ENCODE measurements at regions not wholly inside any gene's neighbourhood (a gene's known extent, or its start where the extent isn't known, plus 50 kb on each side); places are given as distances from the start of the nearest gene placed in this dataset.

GRCh38 chrX:110561034-110561433, 202.4 kb downstream of the RTL9 start:
- 40 to 100% methylated on average over 1 of the region's 2 CpGs for WGBS, 2 donors

DNA sequence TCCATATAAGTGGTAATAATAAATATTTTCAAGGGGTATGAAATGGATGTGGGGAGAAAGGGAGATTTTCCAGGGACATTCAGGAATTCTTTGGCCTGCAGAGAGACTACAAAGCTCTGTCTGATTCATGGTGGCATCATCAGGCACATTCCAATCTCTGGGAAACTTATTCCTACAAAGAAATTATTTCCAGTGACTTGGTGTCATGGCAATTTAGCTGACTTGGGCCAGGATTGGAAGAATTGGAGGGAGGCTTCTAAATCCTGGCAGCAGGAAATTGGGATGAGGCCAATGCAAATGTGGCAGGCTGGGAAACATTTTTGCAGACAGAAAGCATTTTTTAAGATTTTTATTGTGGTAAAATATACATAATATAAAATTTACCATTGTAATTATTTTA, 204.6 kb downstream of the RTL9 start:
- Histone ChIP-seq H3K27me3 (no peaks in the 10 kb centered on the region), H3K4me1 (no peaks in the 10 kb centered on the region), H3K4me3 (no peak overlapping the region), H3K27ac (no peak overlapping the region), H3K36me3 (no peaks in the 10 kb centered on the region), H3K9me3 (peaks cover 0 to 3% (median 0%) of the 10 kb centered on the region in 4 donors)
- no peak for TF ChIP-seq CTCF (IDR thresholded peaks at IDR 0.05)
- no peak for TF ChIP-seq POLR2A (IDR thresholded peaks at IDR 0.05)
- no peak for TF ChIP-seq EP300 (IDR thresholded peaks at IDR 0.05)
- DNase-seq (ENCODE audit: low spot score in 2 of 2): no peak

More at GRCh38 chrX:110561034-110561433, 202.4 kb downstream of the RTL9 start:
- Histone ChIP-seq H3K36me3 (no peaks in the 10 kb centered on the region), H3K4me1 (no peaks in the 10 kb centered on the region), H3K9me3 (peaks cover 0 to 12% (median 0%) of the 10 kb centered on the region in 4 donors), H3K4me3 (no peak overlapping the region), H3K27me3 (no peaks in the 10 kb centered on the region), H3K27ac (no peak overlapping the region)
- no peak for DNase-seq (ENCODE audit: low spot score in 2 of 2)
- TF ChIP-seq EP300 (IDR thresholded peaks at IDR 0.05): no peak

DNA sequence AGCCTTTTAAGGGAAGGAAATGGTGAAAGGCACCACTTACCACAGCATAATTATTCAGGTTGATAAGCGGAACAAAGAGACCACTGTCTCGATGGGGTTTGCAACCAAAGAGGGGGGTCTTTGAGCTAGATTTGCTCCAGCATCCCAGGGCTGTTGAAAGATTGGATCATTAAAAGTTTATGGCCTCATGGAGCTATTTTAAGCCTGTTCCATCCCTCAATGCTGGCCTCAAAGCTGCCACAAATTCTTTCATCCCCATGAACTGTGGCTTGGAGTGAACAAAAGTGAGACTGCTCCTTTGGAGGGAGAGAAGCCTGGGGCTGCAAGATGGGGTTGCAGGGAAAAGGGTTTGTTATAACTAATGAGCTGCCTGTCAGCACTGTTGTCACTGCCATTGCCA, 209.8 kb downstream of the RTL9 start:
- WGBS, 2 donors: 0 to 47% methylated on average over 1 to 2 of the region's 2 CpGs

DNA sequence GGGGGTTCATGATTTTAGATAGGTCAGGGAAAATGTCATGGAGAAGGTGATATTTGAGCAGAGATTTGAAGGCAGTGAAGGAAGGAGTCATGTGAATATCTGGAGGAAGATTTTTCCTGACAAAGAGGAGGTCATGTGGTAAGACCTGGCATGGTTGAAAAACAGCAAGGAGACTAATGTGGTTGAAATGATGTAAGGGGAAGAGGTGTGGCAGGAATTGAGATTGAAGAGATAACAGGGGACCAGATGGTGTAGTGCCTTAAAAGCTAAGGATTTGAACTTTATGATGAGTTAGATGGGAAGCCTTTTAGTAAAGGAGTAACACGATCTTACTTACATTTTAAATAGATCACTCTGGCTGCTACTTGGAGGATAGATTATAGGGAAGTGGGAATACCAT, 210.9 kb downstream of the RTL9 start:
- Histone ChIP-seq H3K36me3 (no peaks in the 10 kb centered on the region), H3K27ac (no peak overlapping the region), H3K4me3 (no peak overlapping the region), H3K4me1 (no peaks in the 10 kb centered on the region), H3K27me3 (no peaks in the 10 kb centered on the region), H3K9me3 (peaks cover 0 to 3% (median 0%) of the 10 kb centered on the region in 4 donors)
- TF ChIP-seq EP300 (IDR thresholded peaks at IDR 0.05): no peak
- TF ChIP-seq CTCF (IDR thresholded peaks at IDR 0.05): no peak
- TF ChIP-seq POLR2A (IDR thresholded peaks at IDR 0.05): no peak
- 61 to 75% methylated on average over 1 of the region's 1 CpG for WGBS, 2 donors
- DNase-seq (ENCODE audit: low spot score in 2 of 2): no peak

More for the DNA sequence above, 209.8 kb downstream of the RTL9 start:
- Histone ChIP-seq H3K9me3 (peaks cover 0 to 3% (median 0%) of the 10 kb centered on the region in 4 donors), H3K27me3 (no peaks in the 10 kb centered on the region), H3K4me3 (no peak overlapping the region), H3K4me1 (no peaks in the 10 kb centered on the region), H3K27ac (no peak overlapping the region), H3K36me3 (no peaks in the 10 kb centered on the region)
- TF ChIP-seq POLR2A (IDR thresholded peaks at IDR 0.05) (no peak), EP300 (IDR thresholded peaks at IDR 0.05) (no peak)
- no peak for DNase-seq (ENCODE audit: low spot score in 2 of 2)

- Histone ChIP-seq H3K9me3 (no peaks in the 10 kb centered on the region), H3K27me3 (no peaks in the 10 kb centered on the region), H3K4me1 (no peaks in the 10 kb centered on the region), H3K36me3 (no peaks in the 10 kb centered on the region), H3K27ac (no peak overlapping the region), H3K4me3 (no peak overlapping the region)
- TF ChIP-seq EP300 (IDR thresholded peaks at IDR 0.05) (no peak), POLR2A (IDR thresholded peaks at IDR 0.05) (no peak)
- no peak for DNase-seq (ENCODE audit: low spot score in 2 of 2)
Measured at GRCh38 chrX:110578270-110578669, 217.3 kb downstream of the CHRDL1 start.

GRCh38 chrX:110584083-110584482, 211.5 kb downstream of the CHRDL1 start:
- Histone ChIP-seq H3K36me3 (no peaks in the 10 kb centered on the region), H3K9me3 (no peaks in the 10 kb centered on the region), H3K4me1 (no peaks in the 10 kb centered on the region), H3K4me3 (no peak overlapping the region), H3K27me3 (no peaks in the 10 kb centered on the region), H3K27ac (no peak overlapping the region)
- no peak for TF ChIP-seq CTCF (IDR thresholded peaks at IDR 0.05)
- no peak for TF ChIP-seq POLR2A (IDR thresholded peaks at IDR 0.05)
- no peak for TF ChIP-seq EP300 (IDR thresholded peaks at IDR 0.05)
- WGBS, 2 donors: 26 to 37% methylated on average over 3 of the region's 3 CpGs
- DNase-seq (ENCODE audit: low spot score in 2 of 2): no peak

DNA sequence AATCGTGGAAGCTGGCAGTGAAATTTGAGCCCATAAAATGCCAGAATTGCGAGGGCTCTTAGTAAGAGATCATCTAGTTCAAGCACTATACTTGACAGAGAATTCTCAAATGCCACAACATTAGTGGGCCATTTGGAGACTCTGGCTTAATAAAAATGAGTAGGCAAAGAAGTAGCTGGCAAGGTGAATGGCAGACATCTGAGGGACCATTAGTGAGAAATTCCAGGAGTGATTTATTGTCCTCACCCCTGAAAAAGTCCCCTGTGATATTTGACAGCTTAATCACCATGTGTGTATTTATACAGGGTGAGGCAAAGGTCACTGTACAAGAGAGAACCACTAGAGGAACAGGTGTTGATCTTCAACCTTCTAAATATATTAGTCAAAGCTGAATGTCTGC, 207.5 kb downstream of the CHRDL1 start:
- 21 to 31% methylated on average over 2 of the region's 2 CpGs for WGBS, 2 donors
- H3K4me3 ChIP-seq: no peak overlapping the region
- no peaks in the 10 kb centered on the region for H3K4me1 ChIP-seq
- DNase-seq (ENCODE audit: low spot score in 2 of 2): no peak
- no peaks in the 10 kb centered on the region for H3K36me3 ChIP-seq
- H3K9me3 ChIP-seq: no peaks in the 10 kb centered on the region
- no peak overlapping the region for H3K27ac ChIP-seq
- TF ChIP-seq CTCF (IDR thresholded peaks at IDR 0.05) (no peak), EP300 (IDR thresholded peaks at IDR 0.05) (no peak), POLR2A (IDR thresholded peaks at IDR 0.05) (no peak)
- H3K27me3 ChIP-seq: no peaks in the 10 kb centered on the region
